IPS DF 4.7 (cell line): ENCODE measurements at regions not wholly inside any gene's neighbourhood (a gene's known extent, or its start where the extent isn't known, plus 50 kb on each side); places are given as distances from the start of the nearest gene placed in this dataset.

ENCODE experiments used
- DNase-seq: peaks from one replicate; pipeline ENCODE4 v3.0.0-alpha.2; 2013; ENCODE audit warnings: low spot score; ENCODE audit errors: extremely low read depth

DNA sequence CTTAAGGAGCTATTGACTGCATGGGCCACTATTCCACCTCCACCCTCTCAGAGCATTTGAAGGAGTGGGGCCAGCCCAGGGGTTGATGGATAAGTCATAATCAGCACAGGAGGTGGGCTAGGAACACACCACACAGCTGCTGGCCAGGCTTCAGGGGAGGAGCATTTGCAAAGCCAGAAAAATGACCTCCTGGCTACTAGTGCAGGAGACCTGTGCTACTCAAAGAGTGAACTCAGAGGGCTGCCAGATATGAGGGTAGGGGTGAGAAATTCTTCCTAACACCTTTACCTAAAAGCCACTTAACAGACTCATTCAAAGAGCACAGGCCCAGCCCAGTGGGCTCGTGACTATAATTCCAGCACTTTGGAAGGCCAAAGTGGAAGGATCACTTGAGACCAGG, 210.8 kb downstream of the TBXT start:
- DNase-seq, result no peak

GRCh38 chr6:165952514-165952913, 215.1 kb downstream of the TBXT start:
- no peak for DNase-seq

GRCh38 chr6:165950316-165950715, 217.3 kb downstream of the TBXT start:
- DNase-seq, result no peak

- no peak for DNase-seq
Observed at GRCh38 chr6:165949324-165949723, 218.3 kb downstream of the TBXT start.

- no peak for DNase-seq
Observed at GRCh38 chr6:165944002-165944466, 223.6 kb downstream of the TBXT start.

DNA sequence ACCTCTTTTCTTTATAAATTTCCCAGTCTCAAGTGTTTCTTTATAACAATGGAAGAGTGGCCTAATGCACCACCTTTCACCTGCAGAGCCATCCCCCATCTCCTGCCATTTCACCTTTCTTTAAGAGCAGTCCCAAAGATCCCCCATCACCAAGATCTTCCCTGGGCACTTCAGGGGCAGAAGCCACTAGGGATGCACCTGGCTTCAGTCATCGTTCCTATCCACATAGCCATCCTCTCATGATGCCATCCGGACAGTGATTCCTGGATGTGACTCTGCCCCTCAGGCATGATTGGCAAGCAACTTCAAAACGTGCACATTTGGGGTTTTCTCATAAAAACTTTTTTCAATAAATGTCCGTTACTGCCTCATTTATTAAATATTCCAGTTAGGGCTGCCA, 225.9 kb downstream of the TBXT start:
- DNase-seq, result no peak

DNA sequence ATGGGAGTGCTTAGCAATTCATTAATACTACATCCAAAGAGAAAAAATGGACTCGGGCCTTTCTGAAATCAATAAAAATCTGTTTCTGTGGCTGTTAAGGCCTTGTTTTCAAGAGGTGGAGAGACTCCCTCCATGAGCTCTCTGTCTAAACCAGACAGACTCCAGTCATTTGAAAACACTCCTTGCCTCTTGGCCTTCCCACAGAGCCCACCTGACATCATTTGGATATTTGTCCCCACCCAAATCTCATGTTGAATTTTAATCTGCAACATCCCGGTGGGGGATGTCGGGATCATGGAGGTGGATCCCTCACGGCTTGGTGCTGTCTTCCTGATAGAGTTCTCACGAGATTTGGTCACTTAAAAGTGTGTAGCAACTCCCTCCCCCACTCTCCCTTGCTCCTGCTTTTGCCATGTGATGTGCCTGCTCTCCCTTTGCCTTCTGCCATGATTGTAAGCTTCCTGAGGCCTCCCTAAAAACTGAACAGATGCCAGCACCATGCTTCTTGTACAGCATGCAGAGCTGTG, 226.3 kb downstream of the TBXT start:
- DNase-seq, result no peak

GRCh38 chr6:165940366-165940765, 227.3 kb downstream of the TBXT start:
- no peak for DNase-seq

- DNase-seq, result no peak
Observed at GRCh38 chr6:165939601-165940290, 227.9 kb downstream of the TBXT start.

- DNase-seq, result no peak
Observed at GRCh38 chr6:165939047-165939446, 228.6 kb downstream of the TBXT start.

- no peak for DNase-seq
Observed at GRCh38 chr6:165937564-165938358, 229.9 kb downstream of the TBXT start.

GRCh38 chr6:165936660-165937059, 231.0 kb downstream of the TBXT start:
- DNase-seq, result no peak

DNA sequence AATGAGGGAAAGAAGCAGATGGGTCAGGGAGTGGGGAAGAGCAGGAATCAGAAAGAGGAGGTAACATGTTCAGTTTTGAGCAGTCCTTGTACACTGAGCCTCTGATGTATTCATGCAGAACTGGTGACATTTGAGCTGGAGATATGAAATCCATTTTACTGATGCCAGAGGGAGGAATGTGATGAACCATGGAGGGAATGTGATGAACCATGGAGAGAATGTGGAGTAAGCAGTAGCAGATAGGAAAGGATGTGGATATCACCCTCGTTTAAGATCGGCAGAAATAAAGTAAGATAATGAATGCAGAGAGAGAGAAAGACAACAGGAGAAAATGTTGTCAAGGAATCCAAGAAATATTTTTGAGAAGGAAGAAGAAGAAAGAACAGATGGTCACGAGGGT, 231.6 kb downstream of the TBXT start:
- DNase-seq, result no peak

GRCh38 chr6:165931675-165932074, 236.0 kb downstream of the TBXT start:
- DNase-seq, result no peak

DNA sequence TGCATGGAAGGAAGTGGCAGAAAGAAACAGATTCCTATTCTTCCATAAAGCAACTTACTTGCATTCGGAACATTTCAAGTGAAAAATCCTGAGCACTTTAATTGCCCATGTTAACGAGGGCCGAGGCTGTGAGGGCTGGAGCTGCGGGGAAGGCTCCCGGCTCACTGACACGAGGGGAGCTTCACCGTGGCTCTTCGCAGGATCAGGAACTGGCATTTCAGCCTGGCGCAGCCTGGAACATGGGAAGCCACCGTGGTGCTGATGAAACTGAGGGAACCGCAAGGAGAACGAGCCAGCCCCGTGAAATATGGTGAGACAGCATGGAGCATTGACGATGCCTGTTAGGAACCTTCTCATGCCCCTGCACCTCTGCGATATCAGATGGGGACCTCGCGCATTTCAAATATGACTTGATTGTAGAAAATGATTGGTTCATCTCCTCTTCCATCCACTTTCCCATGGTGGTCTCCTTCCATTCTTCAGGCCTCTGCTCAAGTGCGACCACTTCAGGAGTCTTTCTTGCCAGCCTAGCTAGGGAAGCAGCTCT, 236.9 kb downstream of the TBXT start:
- no peak for DNase-seq

DNA sequence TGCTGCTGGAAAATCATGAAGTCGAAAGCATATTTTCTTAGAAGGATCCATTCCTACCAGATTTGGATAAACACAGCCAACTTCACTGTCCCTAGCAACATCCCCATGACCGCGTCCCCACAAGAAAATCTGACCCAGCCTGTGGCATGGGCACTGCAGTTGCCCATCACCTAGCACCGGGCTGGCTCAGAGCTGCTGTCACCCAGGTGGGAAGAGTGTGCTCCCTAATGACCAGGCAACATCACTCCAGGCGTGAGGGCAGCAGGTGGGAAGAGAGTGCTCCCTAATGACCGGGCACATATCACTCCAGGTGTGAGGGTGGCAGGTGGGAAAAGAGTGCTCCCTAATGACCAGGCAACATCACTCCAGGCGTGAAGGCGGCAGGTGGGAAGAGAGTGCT, 238.0 kb downstream of the TBXT start:
- no peak for DNase-seq

- DNase-seq, result no peak
Observed at GRCh38 chr6:165926378-165926777, 241.3 kb downstream of the TBXT start.

DNA sequence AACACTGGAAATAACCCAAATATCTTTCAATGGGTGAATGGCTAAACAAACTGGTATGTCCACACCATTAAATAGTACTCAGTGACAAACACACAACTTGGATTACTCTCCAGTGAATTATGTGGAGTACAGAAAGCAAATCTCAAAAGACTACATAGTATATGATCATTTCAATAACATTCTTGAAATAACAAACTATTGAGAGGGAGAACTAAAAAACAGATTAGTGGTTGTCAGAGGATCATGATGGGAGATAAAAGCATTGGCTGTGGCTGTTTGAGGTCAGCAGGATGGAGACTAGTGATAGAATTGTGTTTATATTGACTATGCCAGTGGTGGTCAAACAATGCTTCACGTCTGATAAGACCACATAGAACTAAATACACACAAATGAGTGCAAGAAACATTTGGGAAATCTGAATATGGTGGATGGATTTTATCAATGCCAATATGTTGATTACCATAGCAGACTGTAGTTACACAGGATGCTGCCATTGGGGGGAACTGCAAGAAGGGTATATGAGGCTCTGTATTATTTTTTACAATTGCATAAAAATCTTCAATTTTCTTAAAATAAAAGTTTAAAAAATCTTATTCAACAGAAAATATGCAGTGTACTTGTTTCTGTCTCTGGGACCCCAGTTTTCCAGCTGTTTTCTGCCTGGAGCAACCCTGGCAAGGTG, 242.0 kb downstream of the TBXT start:
- DNase-seq, result no peak

GRCh38 chr6:165922309-165922794, 245.3 kb downstream of the TBXT start:
- no peak for DNase-seq

- no peak for DNase-seq
Observed at GRCh38 chr6:165920896-165921671, 246.6 kb downstream of the TBXT start.

DNA sequence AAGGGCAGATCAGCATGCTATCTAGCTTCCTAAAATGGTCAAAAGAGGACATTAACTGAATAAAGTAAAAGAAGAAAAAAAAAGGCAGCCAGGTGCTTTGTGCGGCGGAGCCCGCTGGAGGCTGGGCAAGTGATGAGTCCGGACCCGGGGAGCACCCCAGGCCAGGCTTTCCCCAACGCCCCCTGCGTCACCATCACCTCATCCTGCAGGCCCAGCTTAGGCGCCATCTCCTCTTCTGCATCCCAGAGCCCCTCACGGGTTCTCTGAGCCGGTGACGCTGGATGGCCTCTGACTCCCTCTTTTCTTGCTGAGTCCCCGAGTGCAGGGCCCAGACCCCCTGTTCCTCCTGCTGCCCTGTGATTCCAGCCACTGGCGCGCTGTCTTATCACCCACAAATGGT, 250.1 kb downstream of the TBXT start:
- DNase-seq, result no peak
